GM06990 (cell line): ENCODE measurements at regions not wholly inside any gene's neighbourhood (a gene's known extent, or its start where the extent isn't known, plus 50 kb on each side); places are given as distances from the start of the nearest gene placed in this dataset.
"Not testable (repeated sequence)": the region's sequence is repeated elsewhere in the genome, so short reads cannot be mapped to it uniquely, and the experiment has no call there.

ENCODE experiments used
- DNase-seq: peaks from one replicate; pipeline ENCODE4 v3.0.0-alpha.2; 2011; ENCODE audit not compliant: insufficient read length; ENCODE audit errors: extremely low read depth
- H3K27me3 ChIP-seq: replicated peaks from 2 replicates; pipeline ENCODE4 v1.6.0; 2011; ENCODE audit warnings: low read length; ENCODE audit not compliant: control insufficient read depth, insufficient read depth
- H3K36me3 ChIP-seq: 2 replicates; pipeline ENCODE4 v1.5.1; 2011; ENCODE audit warnings: low read length; ENCODE audit not compliant: control insufficient read depth, insufficient read depth
- H3K4me3 ChIP-seq: replicated peaks from 2 replicates; pipeline ENCODE4 v1.5.1; 2011; ENCODE audit warnings: low read depth, mild to moderate bottlenecking, control low read depth, low read length
- TF ChIP-seq, protein P1 (sequence below): IDR thresholded peaks from 2 replicates; pipeline ENCODE4 v1.5.1; 2011; ENCODE audit warnings: low read length, control low read depth, mild to moderate bottlenecking, inconsistent platforms; ENCODE audit not compliant: insufficient read depth, poor library complexity, severe bottlenecking

DNA sequence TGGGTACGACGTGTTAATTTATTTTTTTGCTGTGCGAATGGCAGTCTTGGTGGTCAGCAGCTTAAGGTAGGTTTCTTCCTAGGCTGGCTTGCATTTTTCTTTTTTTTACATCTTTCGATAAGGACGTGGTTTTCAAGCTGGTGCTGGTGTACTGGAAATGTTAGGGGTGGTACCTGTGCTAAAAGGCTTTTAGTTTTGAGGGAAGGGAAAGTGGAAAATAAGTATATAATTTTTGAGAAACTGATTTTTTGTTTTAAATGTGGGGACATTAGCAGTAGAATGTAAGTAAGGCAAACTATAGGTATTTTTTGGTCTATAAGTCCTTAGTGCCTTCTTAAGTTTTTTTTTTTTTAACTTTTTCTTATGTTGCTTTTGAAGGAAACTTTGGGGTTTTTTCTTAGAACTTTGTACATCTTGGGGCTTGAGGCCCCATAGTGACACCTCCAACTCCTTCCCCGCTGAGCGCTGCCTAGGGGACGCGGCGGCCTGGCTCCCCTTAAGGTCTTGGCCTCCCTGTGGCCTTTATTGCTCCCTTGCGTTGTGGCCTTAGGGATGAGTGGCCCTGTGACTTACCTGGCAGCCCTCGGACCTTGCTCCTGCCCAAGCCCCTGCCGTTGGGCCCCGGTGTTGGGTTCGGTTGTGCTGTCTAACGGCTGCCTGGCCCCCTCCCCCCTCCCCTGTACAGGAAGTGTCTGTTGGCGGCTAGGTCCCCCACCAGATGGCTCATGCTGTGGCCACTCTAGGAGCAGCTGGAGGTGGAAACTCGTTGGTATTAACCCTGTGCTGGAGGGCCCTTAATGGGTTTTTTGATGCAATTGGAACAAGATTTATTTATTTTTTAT, 88.0 kb upstream of the RPRML start:
- TF ChIP-seq, protein P1, sequence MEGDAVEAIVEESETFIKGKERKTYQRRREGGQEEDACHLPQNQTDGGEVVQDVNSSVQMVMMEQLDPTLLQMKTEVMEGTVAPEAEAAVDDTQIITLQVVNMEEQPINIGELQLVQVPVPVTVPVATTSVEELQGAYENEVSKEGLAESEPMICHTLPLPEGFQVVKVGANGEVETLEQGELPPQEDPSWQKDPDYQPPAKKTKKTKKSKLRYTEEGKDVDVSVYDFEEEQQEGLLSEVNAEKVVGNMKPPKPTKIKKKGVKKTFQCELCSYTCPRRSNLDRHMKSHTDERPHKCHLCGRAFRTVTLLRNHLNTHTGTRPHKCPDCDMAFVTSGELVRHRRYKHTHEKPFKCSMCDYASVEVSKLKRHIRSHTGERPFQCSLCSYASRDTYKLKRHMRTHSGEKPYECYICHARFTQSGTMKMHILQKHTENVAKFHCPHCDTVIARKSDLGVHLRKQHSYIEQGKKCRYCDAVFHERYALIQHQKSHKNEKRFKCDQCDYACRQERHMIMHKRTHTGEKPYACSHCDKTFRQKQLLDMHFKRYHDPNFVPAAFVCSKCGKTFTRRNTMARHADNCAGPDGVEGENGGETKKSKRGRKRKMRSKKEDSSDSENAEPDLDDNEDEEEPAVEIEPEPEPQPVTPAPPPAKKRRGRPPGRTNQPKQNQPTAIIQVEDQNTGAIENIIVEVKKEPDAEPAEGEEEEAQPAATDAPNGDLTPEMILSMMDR: peak; percentile 19
- Histone ChIP-seq H3K27me3 (no peaks in the 10 kb centered on the region), H3K4me3 (peak overlapping the region; percentile 76), H3K36me3 (no peaks in the 10 kb centered on the region)
- DNase-seq: peak; percentile 87

DNA sequence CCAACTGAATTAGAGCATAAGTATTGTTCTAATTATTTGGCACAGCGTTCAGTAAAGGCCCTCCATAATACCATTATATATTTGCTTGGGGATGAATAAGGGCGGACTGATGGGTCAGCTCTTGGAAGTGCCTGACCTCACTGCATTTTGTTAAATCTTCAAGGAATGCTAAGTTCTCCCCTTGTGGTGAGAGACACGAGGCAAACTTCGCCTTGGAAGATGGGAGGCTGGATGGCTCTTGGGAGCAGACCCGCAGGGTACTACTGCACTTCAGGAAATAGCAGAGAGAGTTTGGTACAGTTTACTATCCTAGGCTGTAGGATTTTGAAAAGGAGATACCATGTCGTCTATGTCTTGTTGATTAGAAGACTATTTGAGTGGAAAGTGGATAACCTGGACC, 87.0 kb upstream of the RPRML start:
- TF ChIP-seq, protein P1: no peak
- Histone ChIP-seq H3K36me3 (no peaks in the 10 kb centered on the region), H3K27me3 (no peaks in the 10 kb centered on the region), H3K4me3 (no peak overlapping the region)
- no peak for DNase-seq

DNA sequence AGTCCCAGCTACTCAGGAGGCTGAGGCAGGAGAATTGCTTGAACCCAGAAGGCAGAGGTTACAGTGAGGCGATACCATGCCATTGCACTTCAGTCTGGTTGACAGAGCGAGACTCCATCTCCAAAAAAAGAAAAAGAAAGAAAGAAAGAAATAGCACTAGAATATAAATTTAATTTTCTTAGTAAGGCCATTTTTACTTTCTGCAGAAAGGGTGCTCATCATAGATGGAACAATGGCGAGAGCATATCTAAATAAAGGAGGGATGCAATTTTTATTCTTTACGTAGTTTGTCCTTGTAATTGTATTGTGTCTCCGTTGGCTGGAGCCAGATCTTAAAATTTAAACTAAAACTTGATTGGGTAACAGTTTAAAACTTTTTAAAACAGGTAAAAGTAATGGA, 85.6 kb upstream of the RPRML start:
- H3K4me3 ChIP-seq: no peak overlapping the region
- TF ChIP-seq, protein P1: no peak
- no peaks in the 10 kb centered on the region for H3K36me3 ChIP-seq
- H3K27me3 ChIP-seq: no peaks in the 10 kb centered on the region
- no peak for DNase-seq

DNA sequence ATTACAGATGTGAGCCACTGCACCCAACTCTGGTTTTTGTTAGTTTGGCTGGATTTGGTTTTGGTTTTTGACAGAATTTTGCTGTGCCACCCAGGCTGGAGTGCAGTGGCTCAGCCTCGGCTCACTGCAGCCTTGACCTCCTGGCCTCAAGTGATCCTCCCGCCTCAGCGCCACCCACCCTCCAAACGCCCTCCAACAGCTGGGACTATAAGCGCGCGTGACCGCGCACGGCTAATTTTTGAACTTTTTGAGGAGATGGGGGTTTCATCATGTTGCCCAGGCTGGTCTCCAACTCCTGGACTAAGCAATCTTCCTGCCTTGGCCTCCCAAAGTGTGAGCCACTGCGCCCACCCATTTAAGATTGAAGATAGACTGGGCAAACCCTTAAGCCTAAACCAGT, 84.4 kb upstream of the RPRML start:
- no peaks in the 10 kb centered on the region for H3K27me3 ChIP-seq
- TF ChIP-seq, protein P1: no peak
- no peak overlapping the region for H3K4me3 ChIP-seq
- no peaks in the 10 kb centered on the region for H3K36me3 ChIP-seq
- no peak for DNase-seq

DNA sequence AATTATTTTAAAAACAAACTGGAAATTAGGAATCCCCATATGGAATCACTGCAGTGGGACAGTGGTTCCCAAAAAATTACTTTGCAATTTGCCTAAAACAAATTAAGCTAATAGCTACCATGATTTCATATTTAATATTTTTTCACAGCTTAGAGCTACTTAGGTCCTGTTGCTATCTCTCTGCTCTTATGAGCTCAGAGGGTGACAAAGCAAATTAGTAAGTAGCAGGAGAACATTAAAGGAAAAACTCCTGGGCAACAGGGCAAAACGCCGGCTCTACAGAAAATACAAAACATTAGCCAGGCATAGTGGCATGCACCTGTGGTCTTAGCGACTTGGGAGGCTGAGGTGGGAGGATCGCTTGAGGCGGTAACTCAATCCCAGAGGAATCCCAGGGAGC, 83.8 kb upstream of the RPRML start:
- not testable (repeated sequence) for DNase-seq, H3K36me3 ChIP-seq, H3K4me3 ChIP-seq, H3K27me3 ChIP-seq

DNA sequence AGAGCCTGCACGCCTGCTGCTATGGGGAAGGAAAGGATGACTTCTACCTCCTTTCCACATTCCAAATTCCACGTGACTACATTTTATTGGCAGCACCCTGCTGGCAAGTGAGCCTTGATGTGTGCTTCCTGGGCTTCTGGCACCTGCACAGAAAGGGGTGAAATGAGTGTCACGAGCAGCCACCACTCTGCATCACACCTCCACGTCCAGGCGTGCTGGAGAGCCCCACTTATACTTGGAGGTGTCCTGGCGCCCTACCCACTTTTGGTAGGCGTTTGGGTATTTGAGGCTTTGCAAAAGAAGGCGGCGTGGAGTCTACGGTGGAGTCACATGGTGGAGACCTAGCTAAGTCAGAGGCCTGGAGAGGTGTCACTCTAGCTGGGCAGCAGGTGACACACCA, 81.0 kb upstream of the RPRML start:
- not testable (repeated sequence) for H3K36me3 ChIP-seq, H3K27me3 ChIP-seq, DNase-seq, H3K4me3 ChIP-seq

DNA sequence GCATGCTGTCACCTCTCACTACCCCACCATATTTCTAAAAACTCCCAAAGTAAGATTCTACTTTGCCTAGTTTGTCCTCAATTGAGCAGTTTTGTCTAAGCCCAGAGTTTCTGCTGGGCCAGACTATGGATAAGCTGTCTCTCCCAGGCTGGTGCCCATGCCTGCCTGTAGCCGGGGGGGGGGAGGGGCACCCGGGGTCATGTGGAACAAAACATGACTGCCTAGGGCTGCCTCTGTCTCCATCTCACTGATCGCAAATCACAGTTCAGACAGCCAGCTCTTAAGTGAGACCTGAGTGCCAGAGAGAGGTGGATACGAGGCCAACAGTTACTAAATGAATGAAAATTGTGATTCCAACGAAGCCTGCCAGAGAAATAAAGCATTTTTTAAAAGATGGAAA, 78.8 kb upstream of the RPRML start:
- no peak overlapping the region for H3K4me3 ChIP-seq
- TF ChIP-seq, protein P1: no peak
- no peak for DNase-seq
- no peaks in the 10 kb centered on the region for H3K27me3 ChIP-seq
- no peaks in the 10 kb centered on the region for H3K36me3 ChIP-seq

DNA sequence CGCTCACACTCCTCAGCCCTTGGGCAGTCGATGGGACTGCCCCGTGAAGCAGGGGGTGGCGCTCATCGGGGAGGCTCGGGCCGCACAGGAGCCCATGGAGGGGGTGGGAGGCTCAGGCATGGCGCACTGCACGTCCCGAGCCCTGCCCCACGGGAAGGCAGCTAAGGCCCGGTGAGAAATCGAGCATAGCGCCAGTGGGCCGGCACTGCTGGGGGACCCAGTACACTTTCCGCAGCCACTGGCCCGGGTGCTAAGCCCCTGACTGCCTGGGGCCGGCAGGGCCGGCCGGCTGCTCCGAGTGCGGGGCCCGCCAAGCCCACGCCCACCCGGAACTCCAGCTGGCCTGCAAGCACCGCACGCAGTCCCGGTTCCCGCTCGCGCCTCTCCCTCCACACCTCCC, 78.2 kb upstream of the RPRML start:
- not testable (repeated sequence) for DNase-seq, H3K36me3 ChIP-seq, H3K27me3 ChIP-seq, H3K4me3 ChIP-seq

DNA sequence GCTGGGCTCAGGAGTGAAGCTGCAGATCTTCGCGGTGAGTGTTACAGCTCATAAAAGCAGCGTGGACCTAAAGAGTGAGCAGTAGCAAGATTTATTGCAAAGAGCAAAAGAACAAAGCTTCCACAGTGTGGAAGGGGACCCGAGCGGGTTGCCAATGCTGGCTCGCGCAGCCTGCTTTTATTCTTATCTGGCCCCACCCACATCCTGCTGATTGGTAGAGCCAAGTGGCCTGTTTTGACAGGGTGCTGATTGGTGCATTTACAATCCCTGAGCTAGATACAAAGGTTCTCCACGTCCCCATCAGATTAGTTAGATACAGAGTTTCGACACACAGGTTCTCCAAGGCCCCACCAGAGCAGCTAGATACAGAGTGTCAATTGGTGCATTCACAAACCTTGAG, 77.6 kb upstream of the RPRML start:
- DNase-seq, H3K4me3 ChIP-seq, H3K36me3 ChIP-seq, H3K27me3 ChIP-seq: not testable (repeated sequence)
